GM12878 (cell line): ENCODE measurements at regions not wholly inside any gene's neighbourhood (a gene's known extent, or its start where the extent isn't known, plus 50 kb on each side); places are given as distances from the start of the nearest gene placed in this dataset.

Experiments
- ATAC-seq: fragments of 200-7000 bp; cut with Tn5 transposase; 3 replicates; pipeline ENCODE4 v1.9.1; 2020; ENCODE audit warnings: mild to moderate bottlenecking, moderate library complexity
- BruUV-seq: library from RNA; stranded (reverse); fragments of 400-500 nt; replicated peaks from 2 replicates; lab custom pipeline; 2021; lab: Mats Ljungman, UMichigan
- CTCF ChIA-PET: fragments of 300-600 bp; sonication (Branson Sonifier 250); formaldehyde crosslinking; extraction: SDS; loops from one replicate; lab custom pipeline; 2021; ENCODE audit warnings: inconsistent platforms; lab: Yijun Ruan, JAX
- POLR2A ChIA-PET: fragments of 350-600 bp; formaldehyde crosslinking; extraction: SDS; loops from one replicate; lab custom pipeline; 2021; ENCODE audit warnings: inconsistent platforms; lab: Charles Lee
- RAD21 ChIA-PET: fragments of 300-600 bp; sonication (Branson Sonifier 250); formaldehyde crosslinking; loops from one replicate; lab custom pipeline; 2023; ENCODE audit warnings: antibody characterized with exemption; ENCODE audit not compliant: unreplicated experiment; lab: Charles Lee
- SMC1A ChIA-PET: fragments of 300-600 bp; sonication (Branson Sonifier 250); formaldehyde crosslinking; loops from one replicate; lab custom pipeline; 2023; ENCODE audit not compliant: unreplicated experiment, uncharacterized antibody; lab: Charles Lee
- DNase-seq: peaks from one replicate; pipeline ENCODE4 v3.0.0-alpha.2; 2011; ENCODE audit warnings: low read depth, low spot score
- FAIRE-seq: peaks from 3 replicates; lab custom pipeline; 2011; peaks lifted over from hg19 to GRCh38; lab: Jason Lieb, UNC
- H2AFZ ChIP-seq: 2 replicates; pipeline ENCODE4 v1.6.0; 2011; ENCODE audit warnings: low read depth, low read length, control low read depth; ENCODE audit not compliant: control insufficient read depth
- H3K27ac ChIP-seq: 2 replicates; pipeline ENCODE4 v1.5.1; 2011; ENCODE audit warnings: control low read depth; ENCODE audit not compliant: control insufficient read depth, insufficient read depth
- H3K27me3 ChIP-seq, 2 experiments: replicated peaks in 1 of 2; 2 replicates each; pipeline versions ENCODE4 v1.6.0 to v1.6.1; 2011; ENCODE audit warnings: low read length in 1 of 2; ENCODE audit not compliant: control insufficient read depth in 2 of 2, insufficient read depth in 2 of 2
- H3K36me3 ChIP-seq, 2 experiments: 2 replicates each; pipeline ENCODE4 v1.5.1; 2011; ENCODE audit warnings: low read length in 1 of 2; ENCODE audit not compliant: control insufficient read depth in 2 of 2, insufficient read depth in 2 of 2
- H3K4me1 ChIP-seq: 2 replicates; pipeline ENCODE4 v1.6.1; 2011; ENCODE audit warnings: mild to moderate bottlenecking, low read length, moderate library complexity, mixed read lengths; ENCODE audit not compliant: control insufficient read depth, insufficient read depth
- H3K4me2 ChIP-seq: 2 replicates; pipeline ENCODE4 v1.6.0; 2011; ENCODE audit warnings: control low read depth; ENCODE audit not compliant: control insufficient read depth, insufficient read depth
- H3K4me3 ChIP-seq: fragments of 200-600 bp; sonication (generic); 2 replicates; pipeline ENCODE4 v1.5.1; 2016
- H3K79me2 ChIP-seq: 2 replicates; pipeline ENCODE4 v1.6.0; 2011; ENCODE audit warnings: low read length; ENCODE audit not compliant: control insufficient read depth, insufficient read depth
- H3K9ac ChIP-seq: 2 replicates; pipeline ENCODE4 v1.8.0; 2011; ENCODE audit warnings: low read length, control low read depth, mixed read lengths; ENCODE audit not compliant: control insufficient read depth, insufficient read depth
- H3K9me3 ChIP-seq: replicated peaks from 3 replicates; pipeline ENCODE4 v1.5.1; 2011; ENCODE audit warnings: mild to moderate bottlenecking, low read length; ENCODE audit not compliant: control insufficient read depth, insufficient read depth
- H4K20me1 ChIP-seq: 2 replicates; pipeline ENCODE4 v1.6.0; 2011; ENCODE audit not compliant: control insufficient read depth, insufficient read depth
- BCL3 ChIP-seq: IDR thresholded peaks from 2 replicates; pipeline ENCODE4 v1.6.1; 2011; ENCODE audit warnings: borderline replicate concordance, low read depth, mild to moderate bottlenecking, moderate library complexity, low read length; ENCODE audit not compliant: insufficient read depth, poor library complexity, severe bottlenecking
- BRCA1 ChIP-seq: IDR thresholded peaks from 2 replicates; pipeline ENCODE4 v1.6.1; 2011; ENCODE audit warnings: low read depth, low read length, improper control_type of control experiment
- CREM ChIP-seq: IDR thresholded peaks from 2 replicates; pipeline ENCODE4 v1.6.1; 2014; ENCODE audit warnings: antibody characterized with exemption, low read depth
- HCFC1 ChIP-seq: fragments of 150-350 bp; IDR thresholded peaks from 2 replicates; pipeline ENCODE4 v1.6.1; 2014; ENCODE audit warnings: low read length
- IRF5 ChIP-seq: fragments of 450-650 bp; IDR thresholded peaks from 2 replicates; pipeline ENCODE4 v1.6.1; 2017; ENCODE audit warnings: borderline replicate concordance
- MTA2 ChIP-seq: fragments of 450-650 bp; IDR thresholded peaks from 2 replicates; pipeline ENCODE4 v1.6.1; 2016; ENCODE audit warnings: low read depth, mild to moderate bottlenecking, moderate library complexity
- MYB ChIP-seq: fragments of 150-350 bp; IDR thresholded peaks from 2 replicates; pipeline ENCODE4 v1.6.1; 2014; ENCODE audit warnings: mild to moderate bottlenecking, low read depth, low read length, borderline replicate concordance
- PAX5 ChIP-seq: IDR thresholded peaks from 2 replicates; pipeline ENCODE4 v1.6.1; 2011; ENCODE audit warnings: low read depth, low read length, borderline replicate concordance
- SPI1 ChIP-seq: IDR thresholded peaks from 2 replicates; pipeline ENCODE4 v1.6.1; 2011; ENCODE audit warnings: low read depth, mild to moderate bottlenecking, low read length, moderate library complexity, borderline replicate concordance; ENCODE audit not compliant: insufficient read depth
- SREBF1 ChIP-seq: IDR thresholded peaks from 2 replicates; pipeline ENCODE4 v1.6.1; 2012; ENCODE audit warnings: mild to moderate bottlenecking, low read length
- SUPT20H ChIP-seq: IDR thresholded peaks from 2 replicates; pipeline ENCODE4 v1.6.1; 2011; ENCODE audit warnings: low read depth, mild to moderate bottlenecking, low read length, moderate library complexity, borderline replicate concordance; ENCODE audit not compliant: control insufficient read depth
- ZBED1 ChIP-seq: IDR thresholded peaks from 2 replicates; pipeline ENCODE4 v1.6.1; 2016; ENCODE audit warnings: borderline replicate concordance
- ZSCAN29 ChIP-seq: fragments of 450-650 bp; IDR thresholded peaks from 2 replicates; pipeline ENCODE4 v1.6.1; 2017; ENCODE audit warnings: mild to moderate bottlenecking, moderate library complexity
- WGBS: methylation state at CpG from one replicate; pipeline ENCODE4 v1.1.6; 2016; ENCODE audit warnings: low lambda C conversion rate; ENCODE audit not compliant: insufficient replicate concordance, insufficient coverage; ENCODE audit errors: missing lambda C conversion rate; 5-methylcytosine and 5-hydroxymethylcytosine counted together
- in situ Hi-C: fragments of 300-500 bp; cut with MboI; formaldehyde crosslinking; loops from 9 replicates; pipeline ENCODE4 v1.14.3; 2018; ENCODE audit warnings: mixed read lengths
- intact Hi-C: fragments of 100-400 bp; cut with micrococcal nuclease; formaldehyde crosslinking; loops from one replicate; pipeline ENCODE4 v1.14.2; 2022; ENCODE audit not compliant: unreplicated experiment
- TF ChIP-seq, protein P1 (sequence below): fragments of 450-650 bp; IDR thresholded peaks from 2 replicates; pipeline ENCODE4 v1.6.1; 2014; ENCODE audit warnings: mild to moderate bottlenecking

GRCh38 chr9:129406278-129407225 is 214.3 kb downstream of the C9orf50 start:
- Histone ChIP-seq H2AFZ (no peak overlapping the region), H3K9me3 (no peaks in the 10 kb centered on the region; the same call in 2 of the 3 replicates), H3K4me3 (no peak overlapping the region), H3K4me1 (no peaks in the 10 kb centered on the region), H3K27ac (no peak overlapping the region), H3K36me3 (no peaks in the 10 kb centered on the region), H3K27me3 (no peaks in the 10 kb centered on the region), H3K9ac (no peak overlapping the region), H3K79me2 (no peaks in the 10 kb centered on the region), H3K4me2 (no peak overlapping the region), H4K20me1 (no peaks in the 10 kb centered on the region)
- ChIA-PET POLR2A (no interaction called here), RAD21 (no interaction called here), SMC1A (no interaction called here), CTCF (interaction anchor here (0.9 kb wide), 1 partner anchor 16 kb away, joined by 3 read pairs; no protein-coding TSS in a partner anchor)
- BruUV-seq: no TSS peak
- FAIRE-seq (no peak), ATAC-seq (peak; percentile 83), DNase-seq (no peak)
- TF ChIP-seq MYB (no peak), SPI1 (peak; percentile 44; the same call in 1 of the 2 replicates), HCFC1 (0 out of 2 replicates have a peak, but pooled peaks have one; percentile 15), SUPT20H (no peak), PAX5 (peak; percentile 82)
- intact Hi-C loops: no loop called here
- WGBS: 34% methylated on average over 25 of the region's 25 CpGs
- in situ Hi-C loops: no loop called here

DNA sequence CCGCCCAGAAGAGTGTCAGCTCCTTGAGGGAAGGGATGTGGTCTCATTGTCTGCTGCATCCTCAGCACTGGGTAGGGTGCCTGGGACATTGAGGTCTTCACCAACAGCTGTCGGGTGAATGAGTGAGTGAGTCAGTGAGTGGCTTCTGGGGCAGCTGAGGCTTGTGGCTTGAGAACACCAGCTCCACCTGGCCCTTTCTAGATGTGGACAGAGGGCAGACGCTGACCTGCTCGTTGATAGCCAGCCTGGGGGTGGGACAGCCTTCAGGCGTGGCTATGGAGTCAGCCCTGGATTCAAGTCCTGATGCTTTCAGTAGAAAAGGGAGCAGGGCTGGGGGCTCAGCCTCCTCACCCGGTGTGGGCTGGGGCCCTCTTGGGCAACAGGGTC is 215.1 kb downstream of the C9orf50 start:
- Histone ChIP-seq H3K4me3 (no peak overlapping the region), H2AFZ (no peak overlapping the region), H3K27me3 (no peaks in the 10 kb centered on the region), H3K79me2 (no peaks in the 10 kb centered on the region), H3K27ac (no peak overlapping the region), H3K4me2 (no peak overlapping the region), H3K4me1 (no peaks in the 10 kb centered on the region), H3K36me3 (no peaks in the 10 kb centered on the region), H4K20me1 (no peaks in the 10 kb centered on the region), H3K9me3 (no peaks in the 10 kb centered on the region; the same call in 2 of the 3 replicates), H3K9ac (no peak overlapping the region)
- ATAC-seq (no peak; the same call in 2 of the 3 replicates), FAIRE-seq (no peak), DNase-seq (no peak)
- ChIA-PET RAD21 (no interaction called here), POLR2A (no interaction called here), CTCF (interaction anchor here (0.9 kb wide), 1 partner anchor 15 kb away, joined by 3 read pairs; no protein-coding TSS in a partner anchor), SMC1A (no interaction called here)
- intact Hi-C loops: no loop called here
- BruUV-seq: no TSS peak
- in situ Hi-C loops: no loop called here
- 25% methylated on average over 6 of the region's 6 CpGs for WGBS
- TF ChIP-seq CREM (no peak), IRF5 (no peak), MTA2 (no peak), SREBF1 (no peak), ZBED1 (no peak), ZSCAN29 (no peak), BCL3 (no peak), BRCA1 (no peak)
- TF ChIP-seq, protein P1, sequence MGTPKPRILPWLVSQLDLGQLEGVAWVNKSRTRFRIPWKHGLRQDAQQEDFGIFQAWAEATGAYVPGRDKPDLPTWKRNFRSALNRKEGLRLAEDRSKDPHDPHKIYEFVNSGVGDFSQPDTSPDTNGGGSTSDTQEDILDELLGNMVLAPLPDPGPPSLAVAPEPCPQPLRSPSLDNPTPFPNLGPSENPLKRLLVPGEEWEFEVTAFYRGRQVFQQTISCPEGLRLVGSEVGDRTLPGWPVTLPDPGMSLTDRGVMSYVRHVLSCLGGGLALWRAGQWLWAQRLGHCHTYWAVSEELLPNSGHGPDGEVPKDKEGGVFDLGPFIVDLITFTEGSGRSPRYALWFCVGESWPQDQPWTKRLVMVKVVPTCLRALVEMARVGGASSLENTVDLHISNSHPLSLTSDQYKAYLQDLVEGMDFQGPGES: no peak
